ENCODE measurements at regions not wholly inside any gene's neighbourhood (a gene's known extent, or its start where the extent isn't known, plus 50 kb on each side); places are given as distances from the start of the nearest gene placed in this dataset.

DNA sequence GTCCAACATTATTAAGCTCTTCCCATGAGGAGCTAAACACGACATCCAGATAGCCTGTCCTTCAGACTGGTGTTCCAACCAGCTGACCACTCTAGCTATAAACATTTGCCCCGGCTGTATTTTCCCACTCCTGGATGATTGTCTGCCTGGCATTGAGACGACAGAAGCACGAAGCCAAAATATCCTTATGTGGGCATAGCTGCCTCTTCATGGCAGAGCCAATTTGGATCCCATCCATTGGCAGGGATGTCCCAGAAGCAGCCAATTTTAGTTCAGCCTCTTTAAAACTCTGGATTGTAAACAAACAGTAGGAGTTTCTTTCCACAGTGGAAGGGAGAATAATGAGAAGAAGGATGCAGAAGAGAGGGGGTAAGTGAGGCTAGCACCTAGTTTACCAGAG lies 507.6 kb downstream of the CETN3 start:
- no peak for DNase-seq (ENCODE audit: low read depth)
- TF ChIP-seq, protein P1, sequence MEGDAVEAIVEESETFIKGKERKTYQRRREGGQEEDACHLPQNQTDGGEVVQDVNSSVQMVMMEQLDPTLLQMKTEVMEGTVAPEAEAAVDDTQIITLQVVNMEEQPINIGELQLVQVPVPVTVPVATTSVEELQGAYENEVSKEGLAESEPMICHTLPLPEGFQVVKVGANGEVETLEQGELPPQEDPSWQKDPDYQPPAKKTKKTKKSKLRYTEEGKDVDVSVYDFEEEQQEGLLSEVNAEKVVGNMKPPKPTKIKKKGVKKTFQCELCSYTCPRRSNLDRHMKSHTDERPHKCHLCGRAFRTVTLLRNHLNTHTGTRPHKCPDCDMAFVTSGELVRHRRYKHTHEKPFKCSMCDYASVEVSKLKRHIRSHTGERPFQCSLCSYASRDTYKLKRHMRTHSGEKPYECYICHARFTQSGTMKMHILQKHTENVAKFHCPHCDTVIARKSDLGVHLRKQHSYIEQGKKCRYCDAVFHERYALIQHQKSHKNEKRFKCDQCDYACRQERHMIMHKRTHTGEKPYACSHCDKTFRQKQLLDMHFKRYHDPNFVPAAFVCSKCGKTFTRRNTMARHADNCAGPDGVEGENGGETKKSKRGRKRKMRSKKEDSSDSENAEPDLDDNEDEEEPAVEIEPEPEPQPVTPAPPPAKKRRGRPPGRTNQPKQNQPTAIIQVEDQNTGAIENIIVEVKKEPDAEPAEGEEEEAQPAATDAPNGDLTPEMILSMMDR (IDR thresholded peaks at IDR 0.05; ENCODE audit: insufficient read depth, low read depth, low read length) = no peak
- no peak overlapping the region for H3K4me3 ChIP-seq (ENCODE audit: low read depth, low read length)
- POLR2A ChIA-PET = no interaction called here
- H3K36me3 ChIP-seq (ENCODE audit: control insufficient read depth, insufficient read depth, low read length) = no peaks in the 10 kb centered on the region
- no peaks in the 10 kb centered on the region for H3K27me3 ChIP-seq (ENCODE audit: control insufficient read depth, insufficient read depth, low read length)
- CTCF ChIA-PET = no interaction called here

DNA sequence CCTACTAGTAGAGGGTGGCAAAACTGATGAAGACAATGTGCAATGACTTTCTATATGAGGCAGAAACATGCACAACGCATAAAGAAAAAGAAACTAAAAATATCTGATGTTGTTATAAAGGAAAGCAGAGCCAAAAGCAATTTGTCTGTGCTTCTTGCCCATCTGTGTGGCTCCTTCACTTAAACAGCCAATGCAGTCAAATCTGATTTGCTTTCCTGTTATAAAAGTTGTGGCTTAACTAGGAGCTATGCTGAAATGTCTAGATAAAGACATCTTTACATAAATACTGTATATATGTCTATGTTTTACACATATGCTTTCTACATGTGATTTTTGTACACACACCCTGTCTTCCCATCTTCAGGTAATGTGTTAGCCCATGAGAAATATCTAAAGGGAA lies 508.2 kb downstream of the CETN3 start:
- TF ChIP-seq, protein P1 (IDR thresholded peaks at IDR 0.05; ENCODE audit: insufficient read depth, low read depth, low read length) = no peak
- ChIA-PET CTCF (interaction anchor here (0.6 kb wide), 1 partner anchor 93 kb away, joined by 3 read pairs; no protein-coding TSS in a partner anchor), POLR2A (no interaction called here)
- no peak for DNase-seq (ENCODE audit: low read depth)
- no peaks in the 10 kb centered on the region for H3K36me3 ChIP-seq (ENCODE audit: control insufficient read depth, insufficient read depth, low read length)
- no peak overlapping the region for H3K4me3 ChIP-seq (ENCODE audit: low read depth, low read length)
- no peaks in the 10 kb centered on the region for H3K27me3 ChIP-seq (ENCODE audit: control insufficient read depth, insufficient read depth, low read length)

- H3K27me3 ChIP-seq (ENCODE audit: control insufficient read depth, insufficient read depth, low read length) = no peaks in the 10 kb centered on the region
- TF ChIP-seq, protein P1 (IDR thresholded peaks at IDR 0.05; ENCODE audit: insufficient read depth, low read depth, low read length) = no peak
- H3K36me3 ChIP-seq (ENCODE audit: control insufficient read depth, insufficient read depth, low read length) = no peaks in the 10 kb centered on the region
- POLR2A ChIA-PET = no interaction called here
- H3K4me3 ChIP-seq (ENCODE audit: low read depth, low read length) = no peak overlapping the region
- DNase-seq (ENCODE audit: low read depth) = no peak
- CTCF ChIA-PET = no interaction called here
Measured at GRCh38 chr5:89900346-89900745, 509.2 kb downstream of the CETN3 start.

DNA sequence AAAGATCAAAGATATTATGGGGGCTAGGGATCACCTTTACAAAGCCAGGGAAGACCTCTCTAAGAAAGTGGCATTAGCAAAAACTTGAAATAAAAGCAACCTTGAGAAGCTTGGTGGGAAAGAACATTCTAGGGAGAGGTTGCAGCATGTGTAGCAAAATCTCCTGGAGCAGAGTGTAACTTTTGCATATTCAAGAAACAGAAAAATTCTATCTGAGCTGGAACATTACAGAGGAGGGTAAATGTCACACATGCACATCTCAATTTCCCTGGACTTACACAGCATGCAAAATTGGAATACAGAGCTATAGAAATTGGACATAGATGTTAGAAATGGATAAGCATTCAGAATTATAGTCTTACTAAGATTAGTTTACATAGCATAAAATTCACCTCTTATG lies 510.0 kb downstream of the CETN3 start:
- POLR2A ChIA-PET = no interaction called here

DNA sequence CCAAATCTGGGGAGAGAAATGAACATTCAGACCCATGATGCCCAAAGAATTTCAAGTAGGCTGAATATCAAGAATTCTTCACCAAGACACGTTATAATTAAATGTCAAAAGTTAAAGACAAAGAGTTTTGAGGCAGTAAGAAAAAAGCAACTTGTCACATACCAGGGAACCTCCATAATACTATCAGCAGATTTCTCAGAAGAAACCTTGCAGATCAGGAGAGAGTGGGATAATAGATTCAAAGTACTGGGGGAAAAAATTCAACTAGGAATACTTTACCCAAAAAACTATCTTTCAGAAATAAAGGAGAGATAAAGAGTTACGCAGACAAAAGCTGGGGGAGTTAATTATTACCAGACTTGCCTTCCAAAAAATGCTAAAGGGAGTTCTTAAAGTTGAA lies 516.0 kb downstream of the CETN3 start:
- ChIA-PET CTCF (no interaction called here), POLR2A (no interaction called here)
- H3K27me3 ChIP-seq (ENCODE audit: control insufficient read depth, insufficient read depth, low read length) = no peaks in the 10 kb centered on the region
- no peak overlapping the region for H3K4me3 ChIP-seq (ENCODE audit: low read depth, low read length)
- DNase-seq (ENCODE audit: low read depth) = no peak
- TF ChIP-seq, protein P1 (IDR thresholded peaks at IDR 0.05; ENCODE audit: insufficient read depth, low read depth, low read length) = no peak
- no peaks in the 10 kb centered on the region for H3K36me3 ChIP-seq (ENCODE audit: control insufficient read depth, insufficient read depth, low read length)

More for the DNA sequence above, 510.0 kb downstream of the CETN3 start:
- Histone ChIP-seq H3K27me3 (ENCODE audit: control insufficient read depth, insufficient read depth, low read length) (no peaks in the 10 kb centered on the region), H3K4me3 (ENCODE audit: low read depth, low read length) (no peak overlapping the region), H3K36me3 (ENCODE audit: control insufficient read depth, insufficient read depth, low read length) (no peaks in the 10 kb centered on the region)
- DNase-seq (ENCODE audit: low read depth) = no peak
- CTCF ChIA-PET = no interaction called here
- TF ChIP-seq, protein P1 (IDR thresholded peaks at IDR 0.05; ENCODE audit: insufficient read depth, low read depth, low read length) = no peak

Measured in BJ (cell line).